ENCODE measurements at regions not wholly inside any gene's neighbourhood (a gene's known extent, or its start where the extent isn't known, plus 50 kb on each side); places are given as distances from the start of the nearest gene placed in this dataset.

DNA sequence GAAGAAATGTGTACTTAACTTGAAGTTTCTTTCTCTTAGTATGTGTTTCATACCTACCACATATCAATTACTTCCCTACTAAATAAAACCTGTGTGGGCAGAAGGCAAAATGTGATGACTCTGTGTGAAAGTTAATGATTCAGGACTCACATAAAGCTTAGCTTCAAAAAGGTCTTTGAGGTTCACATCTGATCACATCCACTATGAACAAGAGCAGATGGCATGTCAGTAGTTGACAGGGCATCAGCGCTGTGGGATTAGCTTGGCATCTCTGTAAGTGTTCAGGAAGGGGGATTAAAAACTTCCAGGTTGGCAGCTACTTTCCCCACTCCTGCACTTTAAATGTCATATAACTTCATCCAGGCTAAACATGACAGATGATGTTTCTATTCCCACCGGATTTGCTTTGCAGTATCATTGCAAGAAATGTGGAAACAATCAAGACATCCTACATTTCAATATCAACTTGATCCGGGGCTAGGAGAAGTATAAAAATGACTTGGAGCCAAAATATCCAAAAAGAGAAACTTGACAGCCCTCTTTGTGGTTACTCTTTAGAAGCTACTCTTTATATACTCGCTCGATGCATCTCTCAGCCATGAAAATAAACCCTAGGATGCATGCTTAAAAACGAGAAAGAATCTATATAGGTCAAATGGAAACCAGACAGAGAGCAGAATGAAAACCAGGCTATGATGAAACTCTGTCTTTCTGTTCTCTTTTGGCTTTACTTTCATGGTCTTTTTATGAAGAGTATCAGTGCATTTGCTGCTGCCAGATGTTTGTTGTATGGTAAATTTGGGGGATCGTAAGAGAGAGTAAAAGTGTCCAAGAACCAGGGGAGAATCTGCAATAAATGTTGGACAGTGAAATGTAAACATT is 273.1 kb upstream of the ALCAM start:
- no peak for ATAC-seq
- no peak overlapping the region for H3K27ac ChIP-seq
- no peaks in the 10 kb centered on the region for H3K4me1 ChIP-seq
- peaks cover 0 to 4% of the 10 kb centered on the region in 2 donors for H3K9me3 ChIP-seq
- no peak for DNase-seq
- no peaks in the 10 kb centered on the region for H3K36me3 ChIP-seq
- TF ChIP-seq CTCF (IDR thresholded peaks at IDR 0.05), result no peak
- no peaks in the 10 kb centered on the region for H3K27me3 ChIP-seq
- H3K4me3 ChIP-seq, result no peak overlapping the region
- intact Hi-C loops (cut with DNase I), result no loop called here

DNA sequence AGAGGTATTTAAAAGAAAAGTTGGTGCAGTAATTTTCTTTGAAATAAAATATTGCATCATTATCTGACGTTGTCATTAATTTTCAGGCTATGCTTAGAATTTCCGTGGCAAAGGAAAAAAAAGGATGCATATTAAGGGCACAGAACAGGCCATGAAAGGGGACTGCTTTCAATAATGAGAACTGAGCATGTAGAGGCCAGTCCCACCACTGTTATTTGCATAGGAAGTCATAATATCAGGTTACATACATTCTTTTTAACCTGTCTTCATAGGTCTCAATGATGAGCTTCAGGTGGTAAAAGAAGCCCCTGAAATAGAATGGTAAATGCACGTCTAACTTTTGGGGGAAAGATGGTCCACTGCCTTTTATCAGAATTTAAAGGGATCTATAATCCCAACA is 272.1 kb upstream of the ALCAM start:
- TF ChIP-seq CTCF (IDR thresholded peaks at IDR 0.05), result no peak
- ATAC-seq (no peak), DNase-seq (no peak)
- Histone ChIP-seq H3K4me3 (no peak overlapping the region), H3K9me3 (peaks cover 0 to 8% of the 10 kb centered on the region in 2 donors), H3K27me3 (no peaks in the 10 kb centered on the region), H3K36me3 (no peaks in the 10 kb centered on the region), H3K4me1 (no peaks in the 10 kb centered on the region), H3K27ac (no peak overlapping the region)
- intact Hi-C loops (cut with DNase I), result no loop called here

GRCh38 chr3:105096071-105096470 is 270.6 kb upstream of the ALCAM start:
- no peak for DNase-seq
- Histone ChIP-seq H3K4me3 (no peak overlapping the region), H3K9me3 (peaks cover 0 to 8% of the 10 kb centered on the region in 2 donors), H3K36me3 (no peaks in the 10 kb centered on the region), H3K27ac (no peak overlapping the region), H3K27me3 (no peaks in the 10 kb centered on the region), H3K4me1 (no peaks in the 10 kb centered on the region)
- ATAC-seq, result no peak
- intact Hi-C loops (cut with DNase I), result no loop called here
- TF ChIP-seq CTCF (IDR thresholded peaks at IDR 0.05), result no peak

DNA sequence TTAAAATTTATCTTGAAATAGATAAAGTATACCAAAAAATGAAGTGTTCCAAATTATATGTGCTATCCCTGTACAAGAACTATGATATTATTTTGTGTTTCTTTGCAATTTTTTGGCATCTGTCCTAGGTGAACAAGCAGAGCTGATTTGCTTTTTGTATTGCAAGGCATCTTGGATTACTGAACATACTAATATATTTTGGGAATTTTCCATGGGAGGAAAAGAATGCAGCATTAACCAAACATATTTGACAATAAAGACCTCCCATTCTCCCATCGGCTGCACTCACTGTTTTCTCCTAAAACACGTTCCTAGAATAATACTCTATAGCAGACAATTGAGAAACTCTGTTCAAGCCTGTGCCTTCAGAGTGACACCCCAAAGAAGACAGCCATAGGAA is 265.1 kb upstream of the ALCAM start:
- intact Hi-C loops (cut with DNase I), result no loop called here
- Histone ChIP-seq H3K4me1 (no peaks in the 10 kb centered on the region), H3K36me3 (no peaks in the 10 kb centered on the region), H3K27me3 (no peaks in the 10 kb centered on the region), H3K4me3 (no peak overlapping the region), H3K27ac (no peak overlapping the region), H3K9me3 (peaks cover 0 to 5% of the 10 kb centered on the region in 2 donors)
- no peak for TF ChIP-seq CTCF (IDR thresholded peaks at IDR 0.05)
- peak in 2 of 4 donors; percentile 8 to 16 for DNase-seq
- no peak for ATAC-seq

- Histone ChIP-seq H3K4me3 (no peak overlapping the region), H3K27ac (no peak overlapping the region), H3K4me1 (no peaks in the 10 kb centered on the region), H3K27me3 (no peaks in the 10 kb centered on the region), H3K9me3 (peaks cover 0 to 5% of the 10 kb centered on the region in 2 donors), H3K36me3 (no peaks in the 10 kb centered on the region)
- TF ChIP-seq CTCF (IDR thresholded peaks at IDR 0.05), result no peak
- DNase-seq, result no peak
- intact Hi-C loops (cut with DNase I), result no loop called here
- no peak for ATAC-seq
These were observed 263.6 kb upstream of the ALCAM start for GRCh38 chr3:105103139-105103538.

All from left lung (tissue), 4 donors.